GM12892 (cell line): ENCODE measurements at regions not wholly inside any gene's neighbourhood (a gene's known extent, or its start where the extent isn't known, plus 50 kb on each side); places are given as distances from the start of the nearest gene placed in this dataset.

Source experiments
- POLR2A ChIP-seq: IDR thresholded peaks from 2 replicates; pipeline ENCODE4 v1.6.1; 2011; ENCODE audit warnings: low read depth, low read length, control low read depth
- POLR2AphosphoS5 ChIP-seq: IDR thresholded peaks from 2 replicates; pipeline ENCODE4 v1.6.1; 2011; ENCODE audit warnings: low read depth, low read length, control low read depth

DNA sequence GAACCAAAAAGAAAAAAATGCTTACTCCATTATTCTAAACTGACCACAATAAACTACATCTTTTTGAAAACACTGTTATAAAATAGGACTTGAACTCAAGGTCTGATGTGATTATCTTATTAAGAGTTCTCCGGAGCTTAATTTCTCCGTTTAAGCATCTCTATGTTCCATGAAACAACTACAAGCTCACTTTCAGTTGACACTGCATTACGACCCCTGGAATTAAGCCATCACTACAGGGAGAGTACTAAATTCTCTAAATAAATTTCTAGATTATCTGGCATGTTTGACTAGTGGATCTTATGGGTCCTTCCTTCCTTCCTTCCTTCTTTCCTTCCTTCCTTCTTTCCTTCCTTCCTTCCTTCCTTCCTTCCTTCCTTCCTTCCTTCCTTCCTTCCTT, 249.0 kb downstream of the IKZF2 start:
- TF ChIP-seq POLR2A, result no peak
- no peak for TF ChIP-seq POLR2AphosphoS5
